PC-9 (cell line): ENCODE measurements at regions not wholly inside any gene's neighbourhood (a gene's known extent, or its start where the extent isn't known, plus 50 kb on each side); places are given as distances from the start of the nearest gene placed in this dataset.

Experiments
- EZH2 ChIP-seq: fragments of 200-600 bp; sonication (generic); IDR thresholded peaks from 2 replicates; pipeline ENCODE4 v1.8.0; 2017; ENCODE audit warnings: antibody characterized with exemption, low read depth
- TF ChIP-seq, protein P1 (sequence below): fragments of 200-600 bp; sonication (generic); conservative IDR thresholded peaks from 2 replicates; pipeline ENCODE4 v1.6.1; 2017; ENCODE audit warnings: mixed run types, antibody characterized with exemption, mild to moderate bottlenecking, moderate library complexity

DNA sequence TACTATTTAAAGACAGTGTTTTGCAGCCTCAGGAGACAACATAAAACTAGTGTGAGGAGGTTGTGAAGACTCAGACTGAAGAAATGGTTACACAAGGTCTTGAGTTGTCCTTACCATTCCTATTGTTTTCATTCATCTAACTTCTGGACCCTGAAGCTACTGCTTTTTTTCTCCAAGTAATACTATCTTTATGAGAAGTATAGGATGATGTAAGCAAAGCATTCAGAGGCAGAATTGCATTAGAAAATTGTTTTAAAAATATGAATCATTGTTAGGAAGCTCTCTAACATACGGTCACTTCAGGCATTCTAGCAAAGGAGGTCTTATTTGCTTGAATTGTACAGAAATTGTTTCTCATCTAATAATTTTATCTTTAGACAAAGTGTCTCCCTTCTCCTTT is 357.8 kb downstream of the TLL1 start:
- TF ChIP-seq, protein P1, sequence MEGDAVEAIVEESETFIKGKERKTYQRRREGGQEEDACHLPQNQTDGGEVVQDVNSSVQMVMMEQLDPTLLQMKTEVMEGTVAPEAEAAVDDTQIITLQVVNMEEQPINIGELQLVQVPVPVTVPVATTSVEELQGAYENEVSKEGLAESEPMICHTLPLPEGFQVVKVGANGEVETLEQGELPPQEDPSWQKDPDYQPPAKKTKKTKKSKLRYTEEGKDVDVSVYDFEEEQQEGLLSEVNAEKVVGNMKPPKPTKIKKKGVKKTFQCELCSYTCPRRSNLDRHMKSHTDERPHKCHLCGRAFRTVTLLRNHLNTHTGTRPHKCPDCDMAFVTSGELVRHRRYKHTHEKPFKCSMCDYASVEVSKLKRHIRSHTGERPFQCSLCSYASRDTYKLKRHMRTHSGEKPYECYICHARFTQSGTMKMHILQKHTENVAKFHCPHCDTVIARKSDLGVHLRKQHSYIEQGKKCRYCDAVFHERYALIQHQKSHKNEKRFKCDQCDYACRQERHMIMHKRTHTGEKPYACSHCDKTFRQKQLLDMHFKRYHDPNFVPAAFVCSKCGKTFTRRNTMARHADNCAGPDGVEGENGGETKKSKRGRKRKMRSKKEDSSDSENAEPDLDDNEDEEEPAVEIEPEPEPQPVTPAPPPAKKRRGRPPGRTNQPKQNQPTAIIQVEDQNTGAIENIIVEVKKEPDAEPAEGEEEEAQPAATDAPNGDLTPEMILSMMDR, result no peak
- no peak for TF ChIP-seq EZH2
